ENCODE measurements at regions not wholly inside any gene's neighbourhood (a gene's known extent, or its start where the extent isn't known, plus 50 kb on each side); places are given as distances from the start of the nearest gene placed in this dataset.

GRCh38 chr15:96411056-96412031, 80.8 kb downstream of the NR2F2 start:
- TF ChIP-seq YY1 (IDR thresholded peaks at IDR 0.05; ENCODE audit: insufficient read depth, insufficient read length): no peak
- TF ChIP-seq ZNF274 (IDR thresholded peaks at IDR 0.05; ENCODE audit: low read depth, low read length): no peak
- no peak for TF ChIP-seq SUZ12 (IDR thresholded peaks at IDR 0.05; ENCODE audit: extremely low read depth, insufficient read depth, insufficient read length)
